ENCODE measurements at regions not wholly inside any gene's neighbourhood (a gene's known extent, or its start where the extent isn't known, plus 50 kb on each side); places are given as distances from the start of the nearest gene placed in this dataset.

DNA sequence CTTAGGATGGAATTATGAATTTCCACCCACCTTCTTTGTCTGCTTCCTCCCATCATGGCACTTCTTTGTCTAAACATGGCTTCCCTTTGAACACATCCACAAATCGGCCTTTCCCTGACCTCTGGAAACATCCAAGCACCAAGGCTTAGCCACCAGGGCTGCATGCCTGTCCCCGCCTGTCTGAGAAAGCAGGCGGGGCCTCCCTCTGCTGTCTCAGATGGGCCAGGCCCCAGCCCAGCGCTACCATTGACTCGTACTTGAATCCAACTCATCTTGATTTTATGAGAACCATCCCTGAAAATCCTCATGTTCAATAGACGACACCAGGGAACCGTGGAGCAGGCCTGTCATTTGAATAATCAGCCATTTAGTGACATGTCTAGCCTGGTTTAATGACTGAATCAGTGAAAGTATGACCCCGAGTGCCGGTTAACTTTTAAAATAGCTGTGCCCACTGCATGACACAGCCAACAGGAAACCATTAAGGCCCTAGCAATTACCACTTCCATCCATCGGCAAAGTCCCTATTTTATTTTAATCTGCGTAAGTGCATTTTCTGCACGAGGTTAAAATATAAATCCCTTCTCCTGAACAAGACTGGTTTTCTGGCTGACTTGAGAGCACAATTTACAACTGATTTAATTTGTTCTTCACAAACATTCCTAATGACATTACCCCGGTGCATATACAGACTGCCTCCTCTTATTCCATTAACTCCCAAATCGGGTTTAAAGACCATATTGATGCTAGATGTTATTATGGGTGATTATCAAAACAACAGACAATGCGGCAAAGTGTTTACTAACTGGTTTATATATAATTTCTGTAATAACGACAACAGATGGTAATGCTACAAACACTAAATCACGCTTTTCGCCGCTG is 194.7 kb downstream of the BUB3 start:
- no peaks in the 10 kb centered on the region for H3K9me3 ChIP-seq

DNA sequence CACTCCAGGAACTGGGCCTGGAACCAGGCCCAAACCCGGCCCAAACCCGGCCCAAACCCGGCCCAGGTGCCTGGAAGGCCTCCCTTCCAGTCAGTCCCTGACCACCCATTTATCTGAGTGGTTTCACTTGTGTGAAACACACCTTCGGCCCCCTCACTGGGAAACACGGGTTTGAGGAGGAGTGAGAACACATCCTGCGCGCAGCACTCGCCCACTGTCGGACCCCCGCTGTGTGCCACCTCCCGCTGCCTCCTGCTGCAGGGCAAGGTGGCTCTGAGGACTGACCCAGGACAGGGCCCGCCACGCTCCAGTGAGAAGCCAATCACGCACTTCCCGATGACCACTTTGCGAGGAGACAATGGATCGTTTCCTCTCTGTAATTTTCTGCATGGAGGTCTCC is 197.5 kb downstream of the BUB3 start:
- H3K9me3 ChIP-seq: no peaks in the 10 kb centered on the region

More for the DNA sequence above, 194.7 kb downstream of the BUB3 start:
- TF ChIP-seq, protein P1, sequence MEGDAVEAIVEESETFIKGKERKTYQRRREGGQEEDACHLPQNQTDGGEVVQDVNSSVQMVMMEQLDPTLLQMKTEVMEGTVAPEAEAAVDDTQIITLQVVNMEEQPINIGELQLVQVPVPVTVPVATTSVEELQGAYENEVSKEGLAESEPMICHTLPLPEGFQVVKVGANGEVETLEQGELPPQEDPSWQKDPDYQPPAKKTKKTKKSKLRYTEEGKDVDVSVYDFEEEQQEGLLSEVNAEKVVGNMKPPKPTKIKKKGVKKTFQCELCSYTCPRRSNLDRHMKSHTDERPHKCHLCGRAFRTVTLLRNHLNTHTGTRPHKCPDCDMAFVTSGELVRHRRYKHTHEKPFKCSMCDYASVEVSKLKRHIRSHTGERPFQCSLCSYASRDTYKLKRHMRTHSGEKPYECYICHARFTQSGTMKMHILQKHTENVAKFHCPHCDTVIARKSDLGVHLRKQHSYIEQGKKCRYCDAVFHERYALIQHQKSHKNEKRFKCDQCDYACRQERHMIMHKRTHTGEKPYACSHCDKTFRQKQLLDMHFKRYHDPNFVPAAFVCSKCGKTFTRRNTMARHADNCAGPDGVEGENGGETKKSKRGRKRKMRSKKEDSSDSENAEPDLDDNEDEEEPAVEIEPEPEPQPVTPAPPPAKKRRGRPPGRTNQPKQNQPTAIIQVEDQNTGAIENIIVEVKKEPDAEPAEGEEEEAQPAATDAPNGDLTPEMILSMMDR (IDR thresholded peaks at IDR 0.05): no peak
- Histone ChIP-seq H3K27ac (no peak overlapping the region), H3K27me3 (no peaks in the 10 kb centered on the region), H3K4me3 (no peak overlapping the region), H3K36me3 (no peaks in the 10 kb centered on the region), H3K4me1 (no peaks in the 10 kb centered on the region)
- no peak for DNase-seq (ENCODE audit: low spot score)

DNA sequence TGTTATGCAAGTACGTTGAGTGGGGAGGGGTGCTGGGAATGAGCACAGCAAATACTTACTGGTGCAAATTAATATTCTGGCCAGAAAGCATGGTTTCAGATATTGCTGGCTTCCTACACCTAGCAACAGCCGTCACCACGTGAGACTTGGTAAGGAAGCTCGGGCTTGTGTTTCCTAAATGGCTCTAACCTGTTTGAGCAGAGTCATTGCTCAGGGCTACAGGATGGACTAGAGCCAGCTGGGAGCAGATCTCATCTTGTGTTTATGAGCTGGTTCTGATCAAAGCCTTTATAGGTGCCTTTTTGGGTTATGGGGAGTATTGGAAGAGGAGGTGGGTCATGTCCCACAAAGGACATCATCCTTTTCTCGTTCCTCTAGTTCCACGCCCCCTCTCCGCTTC is 200.3 kb downstream of the BUB3 start:
- Histone ChIP-seq H3K36me3 (no peaks in the 10 kb centered on the region), H3K9me3 (no peaks in the 10 kb centered on the region), H3K27ac (no peak overlapping the region), H3K4me3 (no peak overlapping the region), H3K4me1 (no peaks in the 10 kb centered on the region), H3K27me3 (no peaks in the 10 kb centered on the region)
- TF ChIP-seq, protein P1 (IDR thresholded peaks at IDR 0.05): no peak
- no peak for DNase-seq (ENCODE audit: low spot score)

More for the DNA sequence above, 197.5 kb downstream of the BUB3 start:
- DNase-seq (ENCODE audit: low spot score): no peak
- H3K4me1 ChIP-seq: no peaks in the 10 kb centered on the region
- TF ChIP-seq, protein P1 (IDR thresholded peaks at IDR 0.05): no peak
- no peaks in the 10 kb centered on the region for H3K36me3 ChIP-seq
- no peaks in the 10 kb centered on the region for H3K27me3 ChIP-seq
- H3K4me3 ChIP-seq: no peak overlapping the region
- no peak overlapping the region for H3K27ac ChIP-seq

DNA sequence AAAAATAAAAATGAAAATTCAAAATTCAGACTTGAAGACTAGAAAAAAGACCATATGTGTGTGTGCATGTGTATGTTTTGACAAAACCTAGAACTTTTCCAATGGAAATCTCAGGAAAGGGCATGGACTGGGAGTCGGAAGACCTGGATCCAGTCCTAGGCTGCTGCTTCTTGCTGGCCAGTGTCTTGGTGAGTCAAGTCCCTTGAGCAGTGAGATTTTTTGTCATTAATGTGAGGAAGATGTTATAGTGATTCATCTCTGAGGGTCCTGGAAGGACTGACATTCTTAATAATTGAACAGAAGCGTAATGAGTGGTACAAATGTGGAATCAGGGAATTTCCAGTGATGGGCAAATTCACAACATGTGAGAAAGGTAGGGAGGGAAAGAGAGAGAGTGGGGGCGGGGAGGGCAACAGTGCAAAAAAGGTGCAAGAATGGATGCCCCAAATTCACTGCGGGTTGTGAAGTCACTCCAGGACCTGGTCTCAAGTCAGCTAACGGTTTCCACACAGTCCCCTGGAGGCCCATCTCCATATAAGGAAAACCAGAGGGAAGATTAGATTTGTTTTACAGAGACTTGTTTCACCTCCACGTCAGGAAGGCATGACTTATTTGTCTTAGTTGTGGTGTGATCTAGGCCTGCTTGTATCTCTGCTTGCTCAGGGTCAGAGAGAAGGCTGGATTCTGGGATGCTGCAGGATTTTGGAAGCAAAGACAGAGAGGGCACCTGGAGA is 201.7 kb downstream of the BUB3 start:
- H3K36me3 ChIP-seq: no peaks in the 10 kb centered on the region
- H3K27me3 ChIP-seq: no peaks in the 10 kb centered on the region
- H3K4me3 ChIP-seq: no peak overlapping the region
- no peak overlapping the region for H3K27ac ChIP-seq
- TF ChIP-seq, protein P1 (IDR thresholded peaks at IDR 0.05): no peak
- no peaks in the 10 kb centered on the region for H3K9me3 ChIP-seq
- no peaks in the 10 kb centered on the region for H3K4me1 ChIP-seq
- DNase-seq (ENCODE audit: low spot score): no peak

DNA sequence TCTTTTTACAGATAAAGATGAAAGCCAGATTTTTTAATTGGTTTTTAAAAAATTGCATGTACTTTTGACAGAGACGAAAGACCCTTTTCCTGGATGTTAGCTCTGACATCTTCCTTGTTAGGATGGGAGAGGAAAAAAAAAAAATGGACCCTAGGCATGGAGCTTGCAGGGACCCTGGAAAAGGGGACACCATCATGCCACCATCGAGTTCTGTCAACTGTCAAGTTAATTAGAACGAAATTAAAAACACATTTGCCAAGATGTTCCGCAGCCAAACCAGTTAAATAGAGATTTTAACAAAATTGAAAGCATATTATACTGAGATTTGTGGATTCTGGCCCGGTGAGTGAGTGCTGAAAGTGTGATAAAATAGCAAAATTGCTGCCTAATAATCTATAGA is 202.6 kb downstream of the BUB3 start:
- no peaks in the 10 kb centered on the region for H3K9me3 ChIP-seq

More for the DNA sequence above, 202.6 kb downstream of the BUB3 start:
- no peaks in the 10 kb centered on the region for H3K36me3 ChIP-seq
- no peaks in the 10 kb centered on the region for H3K27me3 ChIP-seq
- TF ChIP-seq, protein P1 (IDR thresholded peaks at IDR 0.05): no peak
- no peak overlapping the region for H3K27ac ChIP-seq
- no peak overlapping the region for H3K4me3 ChIP-seq
- DNase-seq (ENCODE audit: low spot score): no peak
- no peaks in the 10 kb centered on the region for H3K4me1 ChIP-seq

Measured in right atrium auricular region (tissue), 2 donors.